H1 (cell line): ENCODE measurements at regions not wholly inside any gene's neighbourhood (a gene's known extent, or its start where the extent isn't known, plus 50 kb on each side); places are given as distances from the start of the nearest gene placed in this dataset.
A peak's percentile ranks its signal among the peaks of the same experiment; 100 is the strongest.

Source experiments
- CTCF ChIA-PET: fragments of 300-600 bp; sonication (Branson Sonifier 250); formaldehyde crosslinking; loops from one replicate; lab custom pipeline; 2021; ENCODE audit not compliant: partially characterized antibody; lab: Charles Lee
- POLR2A ChIA-PET: fragments of 300-600 bp; sonication (Branson Sonifier 250); formaldehyde crosslinking; loops from one replicate; lab custom pipeline; 2021; ENCODE audit warnings: inconsistent platforms; ENCODE audit not compliant: partially characterized antibody; lab: Charles Lee
- DNase-seq, 2 experiments: peaks; one replicate each; pipeline versions ENCODE4 v3.0.0 to v3.0.0-alpha.2; 2010 to 2022; ENCODE audit warnings: low spot score in 2 of 2, low read depth in 1 of 2, mixed read lengths in 1 of 2
- FAIRE-seq: peaks from 2 replicates; lab custom pipeline; 2011; peaks lifted over from hg19 to GRCh38; lab: Jason Lieb, UNC
- H2AFZ ChIP-seq: 2 replicates; pipeline ENCODE4 v1.8.1; 2012; ENCODE audit warnings: low read length, inconsistent platforms
- H2AK5ac ChIP-seq: 2 replicates; pipeline ENCODE4 v1.6.1; 2013; ENCODE audit warnings: low read depth, low read length
- H2BK120ac ChIP-seq: replicated peaks from 2 replicates; pipeline ENCODE3; 2013; ENCODE audit warnings: low read depth, low read length, inconsistent platforms
- H2BK12ac ChIP-seq: 2 replicates; pipeline ENCODE4 v1.6.1; 2013; ENCODE audit warnings: low read depth, low read length
- H2BK15ac ChIP-seq: 2 replicates; pipeline ENCODE4 v1.6.1; 2013; ENCODE audit warnings: low read length
- H2BK20ac ChIP-seq: 2 replicates; pipeline ENCODE4 v1.6.1; 2013; ENCODE audit warnings: low read length
- H2BK5ac ChIP-seq: 2 replicates; pipeline ENCODE4 v1.6.1; 2013; ENCODE audit warnings: low read depth, low read length
- H3K14ac ChIP-seq: 2 replicates; pipeline ENCODE4 v1.6.1; 2013; ENCODE audit warnings: inconsistent platforms; ENCODE audit not compliant: insufficient read length
- H3K18ac ChIP-seq: 2 replicates; pipeline ENCODE4 v1.6.1; 2013; ENCODE audit warnings: low read length; ENCODE audit errors: extremely low read depth
- H3K23ac ChIP-seq: 2 replicates; pipeline ENCODE4 v1.6.1; 2013; ENCODE audit warnings: inconsistent platforms; ENCODE audit not compliant: insufficient read length
- H3K23me2 ChIP-seq: 2 replicates; pipeline ENCODE4 v1.6.1; 2013; ENCODE audit warnings: low read depth, low read length
- H3K27ac ChIP-seq: 2 replicates; pipeline ENCODE4 v1.6.1; 2011; ENCODE audit warnings: low read depth, low read length, inconsistent platforms
- H3K27me3 ChIP-seq, 4 experiments: replicated peaks in 1 of 4; 1 replicate in 1 of 4; 2 replicates in 3 of 4; pipeline versions ENCODE4 v1.6.1 to v1.8.1; 2011 to 2013; ENCODE audit warnings: low read length in 3 of 4, mild to moderate bottlenecking in 3 of 4, inconsistent platforms in 2 of 4, mixed read lengths in 2 of 4, moderate library complexity in 1 of 4; ENCODE audit not compliant: control insufficient read depth in 3 of 4, insufficient read depth in 3 of 4; ENCODE audit errors: extremely low read depth in 1 of 4
- H3K36me3 ChIP-seq, 4 experiments: 2 replicates each; pipeline versions ENCODE4 v1.6.1 to v1.8.1; 2011 to 2013; ENCODE audit warnings: mild to moderate bottlenecking in 4 of 4, low read length in 3 of 4, moderate library complexity in 2 of 4, control low read depth in 1 of 4, inconsistent platforms in 1 of 4; ENCODE audit not compliant: insufficient read depth in 4 of 4, control insufficient read depth in 2 of 4
- H3K4ac ChIP-seq: replicated peaks from 2 replicates; pipeline ENCODE3; 2013; ENCODE audit warnings: low read length, low read depth, mixed read lengths, inconsistent platforms; ENCODE audit not compliant: insufficient read length
- H3K4me1 ChIP-seq, 4 experiments: replicated peaks in 1 of 4; 1 replicate in 1 of 4; 2 replicates in 3 of 4; pipeline versions ENCODE4 v1.6.1 to v1.8.1; 2011 to 2013; ENCODE audit warnings: low read length in 3 of 4, inconsistent platforms in 2 of 4, mixed read lengths in 1 of 4; ENCODE audit not compliant: insufficient read depth in 4 of 4, control insufficient read depth in 3 of 4
- H3K4me2 ChIP-seq, 2 experiments: 2 replicates each; pipeline versions ENCODE4 v1.6.1 to v1.8.1; 2011 to 2013; ENCODE audit warnings: low read depth in 2 of 2, low read length in 2 of 2, control low read depth in 1 of 2, inconsistent platforms in 1 of 2, mild to moderate bottlenecking in 1 of 2; ENCODE audit not compliant: insufficient read depth in 1 of 2
- H3K4me3 ChIP-seq, 4 experiments: fragments of 200-600, 300-600 bp in 1 of 4; sonication (generic), shearing (Covaris generic), sonication (Bioruptor Twin) in 1 of 4; 2 replicates each; pipeline versions ENCODE4 v1.5.1 to v1.8.1; 2011 to 2016; ENCODE audit warnings: low read length in 4 of 4, low read depth in 3 of 4, control low read depth in 2 of 4, inconsistent platforms in 2 of 4, mild to moderate bottlenecking in 2 of 4, mixed read lengths in 1 of 4, moderate library complexity in 1 of 4; ENCODE audit not compliant: insufficient read depth in 2 of 4; ENCODE audit errors: extremely low read depth in 1 of 4
- H3K56ac ChIP-seq: replicated peaks from 2 replicates; pipeline ENCODE3; 2013; ENCODE audit warnings: low read depth, mild to moderate bottlenecking, mixed read lengths, low read length, inconsistent platforms; ENCODE audit not compliant: insufficient read length
- H3K79me1 ChIP-seq: 2 replicates; pipeline ENCODE4 v1.6.1; 2013; ENCODE audit warnings: low read depth, low read length, control low read depth
- H3K79me2 ChIP-seq, 2 experiments: 2 replicates each; pipeline versions ENCODE4 v1.6.1 to v1.8.1; 2012 to 2013; ENCODE audit warnings: low read length in 2 of 2, mild to moderate bottlenecking in 2 of 2, inconsistent platforms in 1 of 2; ENCODE audit not compliant: insufficient read depth in 2 of 2, control insufficient read depth in 1 of 2
- H3K9ac ChIP-seq, 4 experiments: replicated peaks in 1 of 4; 1 replicate in 1 of 4; 2 replicates in 3 of 4; pipeline versions ENCODE4 v1.6.1 to v1.8.1; 2011 to 2013; ENCODE audit warnings: low read depth in 3 of 4, low read length in 3 of 4, control low read depth in 2 of 4, mild to moderate bottlenecking in 2 of 4, moderate library complexity in 2 of 4, inconsistent platforms in 1 of 4; ENCODE audit errors: extremely low read depth in 1 of 4
- H3K9me3 ChIP-seq, 2 experiments: 2 replicates each; pipeline versions ENCODE4 v1.6.1 to v1.8.1; 2012 to 2013; ENCODE audit warnings: mild to moderate bottlenecking in 2 of 2, moderate library complexity in 2 of 2, control low read depth in 1 of 2, inconsistent platforms in 1 of 2, low read depth in 1 of 2, low read length in 1 of 2, mixed read lengths in 1 of 2; ENCODE audit not compliant: insufficient read depth in 2 of 2
- H4K20me1 ChIP-seq, 2 experiments: replicated peaks in 1 of 2; 2 replicates each; pipeline versions ENCODE3 to v1.8.1; 2011 to 2013; ENCODE audit warnings: inconsistent platforms in 2 of 2, low read length in 2 of 2, mild to moderate bottlenecking in 1 of 2; ENCODE audit not compliant: insufficient read depth in 2 of 2, control insufficient read depth in 1 of 2
- H4K5ac ChIP-seq: 2 replicates; pipeline ENCODE4 v1.6.1; 2013; ENCODE audit warnings: low read length, low read depth, mixed read lengths, inconsistent platforms; ENCODE audit not compliant: insufficient read length
- H4K8ac ChIP-seq: 2 replicates; pipeline ENCODE4 v1.8.0; 2013; ENCODE audit warnings: mild to moderate bottlenecking, moderate library complexity, low read length, inconsistent platforms; ENCODE audit not compliant: insufficient read depth; ENCODE audit errors: extremely low read depth
- H4K91ac ChIP-seq: replicated peaks from 2 replicates; pipeline ENCODE3; 2013; ENCODE audit warnings: low read length, mixed read lengths, inconsistent platforms; ENCODE audit not compliant: insufficient read length
- BRCA1 ChIP-seq: IDR thresholded peaks from 2 replicates; pipeline ENCODE4 v1.6.1; 2012; ENCODE audit warnings: low read depth, low read length, improper control_type of control experiment
- CBX5 ChIP-seq: fragments of 300-800, 300-1000 bp; sonication (generic); IDR thresholded peaks from 2 replicates; pipeline ENCODE4 v1.7.1; 2016; ENCODE audit warnings: antibody characterized with exemption, low read length, low read depth
- CBX8 ChIP-seq: fragments of 300-800, 300-1000 bp; sonication (generic); IDR thresholded peaks from 2 replicates; pipeline ENCODE4 v1.7.1; 2016; ENCODE audit warnings: low read depth, low read length, borderline replicate concordance
- EP300 ChIP-seq, 2 experiments: IDR thresholded peaks; 1 replicate in 1 of 2; 2 replicates in 1 of 2; pipeline ENCODE4 v1.6.1; 2011 to 2012; ENCODE audit warnings: low read depth in 2 of 2, low read length in 2 of 2, mild to moderate bottlenecking in 2 of 2, borderline replicate concordance in 1 of 2, inconsistent platforms in 1 of 2, moderate library complexity in 1 of 2
- EZH2 ChIP-seq: fragments of 200-600 bp; sonication (generic); IDR thresholded peaks from 2 replicates; pipeline ENCODE4 v1.7.1; 2012; ENCODE audit warnings: low read depth, mild to moderate bottlenecking, moderate library complexity, low read length, inconsistent platforms; ENCODE audit not compliant: severe bottlenecking
- GABPA ChIP-seq: IDR thresholded peaks from 2 replicates; pipeline ENCODE4 v1.6.1; 2011; ENCODE audit warnings: mild to moderate bottlenecking, low read length, moderate library complexity, borderline replicate concordance; ENCODE audit not compliant: insufficient read depth
- HDAC2 ChIP-seq, 2 experiments: fragments of 300-600 bp in 1 of 2; sonication (generic) in 1 of 2; IDR thresholded peaks; 2 replicates each; pipeline ENCODE4 v1.6.1; 2011 to 2012; ENCODE audit warnings: low read depth in 2 of 2, low read length in 2 of 2, mild to moderate bottlenecking in 2 of 2, moderate library complexity in 2 of 2, borderline replicate concordance in 1 of 2, inconsistent platforms in 1 of 2
- PHF8 ChIP-seq: fragments of 200-600 bp; sonication (generic); conservative IDR thresholded peaks from 2 replicates; pipeline ENCODE4 v1.7.1; 2012; ENCODE audit warnings: low read depth, mild to moderate bottlenecking, inconsistent platforms, low read length, moderate library complexity
- RFX5 ChIP-seq: IDR thresholded peaks from 2 replicates; pipeline ENCODE4 v1.6.1; 2011; ENCODE audit warnings: low read depth, low read length, improper control_type of control experiment, borderline replicate concordance
- SIRT6 ChIP-seq: IDR thresholded peaks from one replicate; pipeline ENCODE4 v1.7.1; 2012; ENCODE audit warnings: low read length, inconsistent platforms
- TAF1 ChIP-seq: IDR thresholded peaks from 2 replicates; pipeline ENCODE4 v1.6.1; 2011; ENCODE audit warnings: mild to moderate bottlenecking, low read depth, low read length
- whole genome bisulfite sequencing, 2 experiments: shearing (Covaris generic) in 1 of 2; methylation state at CpG; one replicate each; pipeline versions ENCODE4 v1.1.6 to v1.1.7; 2013 to 2015; ENCODE audit warnings: low lambda C conversion rate in 2 of 2, mixed read lengths in 2 of 2, inconsistent platforms in 1 of 2, low coverage in 1 of 2, missing lambda C conversion rate in 1 of 2; ENCODE audit not compliant: insufficient replicate concordance in 2 of 2, insufficient coverage in 1 of 2, insufficient read length in 1 of 2; ENCODE audit errors: extremely low coverage in 1 of 2, missing lambda C conversion rate in 1 of 2; 5-methylcytosine and 5-hydroxymethylcytosine counted together
- TF ChIP-seq, protein P1 (sequence below), 3 experiments: IDR thresholded peaks; 1 replicate in 2 of 3; 2 replicates in 1 of 3; pipeline versions ENCODE4 v1.5.1 to v1.6.1; 2011; ENCODE audit warnings: low read length in 3 of 3, mild to moderate bottlenecking in 3 of 3, inconsistent platforms in 2 of 3, low read depth in 1 of 3, moderate library complexity in 1 of 3; ENCODE audit not compliant: insufficient read depth in 1 of 3; ENCODE audit errors: control extremely low read depth in 1 of 3

DNA sequence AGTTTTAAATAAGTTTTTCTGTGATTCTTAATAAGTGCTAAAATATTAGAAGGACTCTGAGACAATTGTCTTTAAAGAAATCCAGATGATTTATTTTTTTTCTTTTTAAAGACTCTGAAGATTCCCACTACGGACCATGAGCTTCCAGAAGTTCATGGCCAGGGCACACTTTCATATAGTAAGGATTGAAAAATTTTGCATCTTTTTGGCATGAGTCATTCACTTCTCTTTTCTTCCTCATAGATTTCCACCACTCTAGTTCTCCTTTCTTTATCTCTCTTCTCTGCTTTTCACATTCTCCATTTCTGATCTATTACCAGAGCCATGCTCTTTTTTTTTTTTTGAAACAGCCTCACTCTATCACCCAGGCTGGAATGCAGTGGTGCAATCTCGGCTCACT, 385.8 kb downstream of the FLRT2 start:
- no peak for TF ChIP-seq EP300 (IDR thresholded peaks at IDR 0.05; ENCODE audit: borderline replicate concordance in 1 of 2, low read depth in 2 of 2, low read length in 2 of 2)
- TF ChIP-seq RFX5: no peak
- TF ChIP-seq PHF8: no peak
- no peak for TF ChIP-seq TAF1
- TF ChIP-seq, protein P1, sequence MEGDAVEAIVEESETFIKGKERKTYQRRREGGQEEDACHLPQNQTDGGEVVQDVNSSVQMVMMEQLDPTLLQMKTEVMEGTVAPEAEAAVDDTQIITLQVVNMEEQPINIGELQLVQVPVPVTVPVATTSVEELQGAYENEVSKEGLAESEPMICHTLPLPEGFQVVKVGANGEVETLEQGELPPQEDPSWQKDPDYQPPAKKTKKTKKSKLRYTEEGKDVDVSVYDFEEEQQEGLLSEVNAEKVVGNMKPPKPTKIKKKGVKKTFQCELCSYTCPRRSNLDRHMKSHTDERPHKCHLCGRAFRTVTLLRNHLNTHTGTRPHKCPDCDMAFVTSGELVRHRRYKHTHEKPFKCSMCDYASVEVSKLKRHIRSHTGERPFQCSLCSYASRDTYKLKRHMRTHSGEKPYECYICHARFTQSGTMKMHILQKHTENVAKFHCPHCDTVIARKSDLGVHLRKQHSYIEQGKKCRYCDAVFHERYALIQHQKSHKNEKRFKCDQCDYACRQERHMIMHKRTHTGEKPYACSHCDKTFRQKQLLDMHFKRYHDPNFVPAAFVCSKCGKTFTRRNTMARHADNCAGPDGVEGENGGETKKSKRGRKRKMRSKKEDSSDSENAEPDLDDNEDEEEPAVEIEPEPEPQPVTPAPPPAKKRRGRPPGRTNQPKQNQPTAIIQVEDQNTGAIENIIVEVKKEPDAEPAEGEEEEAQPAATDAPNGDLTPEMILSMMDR (IDR thresholded peaks at IDR 0.05; ENCODE audit: control extremely low read depth in 1 of 3, insufficient read depth in 1 of 3, low read depth in 1 of 3, low read length in 3 of 3): no peak
- TF ChIP-seq SIRT6: no peak
- TF ChIP-seq GABPA: no peak
- no peak for TF ChIP-seq CBX5
- TF ChIP-seq BRCA1: no peak
- TF ChIP-seq HDAC2 (IDR thresholded peaks at IDR 0.05; ENCODE audit: borderline replicate concordance in 1 of 2, low read depth in 2 of 2, low read length in 2 of 2): no peak
- no peak for TF ChIP-seq EZH2
- TF ChIP-seq CBX8: no peak

More for the DNA sequence above, 385.8 kb downstream of the FLRT2 start:
- Histone ChIP-seq H3K56ac (no peak overlapping the region), H4K20me1 (no peaks in the 10 kb centered on the region), H3K9ac (no peak overlapping the region), H2BK15ac (no peak overlapping the region), H2BK120ac (no peak overlapping the region), H3K18ac (no peak overlapping the region), H2BK20ac (no peak overlapping the region), H2BK5ac (no peak overlapping the region), H3K23ac (no peak overlapping the region), H3K27me3 (no peaks in the 10 kb centered on the region), H2AFZ (no peak overlapping the region), H3K14ac (no peak overlapping the region), H2BK12ac (no peak overlapping the region), H4K91ac (no peak overlapping the region), H3K36me3 (no peaks in the 10 kb centered on the region), H3K4me3 (peak overlapping the region in 1 of 4 experiments; percentile 35; a peak in 1 of 8 replicates), H2AK5ac (no peak overlapping the region), H3K4me2 (no peak overlapping the region), H3K23me2 (no peaks in the 10 kb centered on the region), H4K8ac (no peak overlapping the region), H3K9me3 (no peaks in the 10 kb centered on the region), H4K5ac (no peak overlapping the region), H3K79me1 (no peaks in the 10 kb centered on the region), H3K27ac (no peak overlapping the region), H3K79me2 (no peaks in the 10 kb centered on the region), H3K4me1 (no peaks in the 10 kb centered on the region), H3K4ac (no peak overlapping the region)
- FAIRE-seq (no peak), DNase-seq (no peak)
- WGBS, 2 experiments: 93% methylated on average over 2 of the region's 2 CpGs; no CpG with 5 or more reads in 1 of the 2 experiments
- ChIA-PET POLR2A (no interaction called here), CTCF (no interaction called here)
